HepG2 (cell line): ENCODE measurements at regions not wholly inside any gene's neighbourhood (a gene's known extent, or its start where the extent isn't known, plus 50 kb on each side); places are given as distances from the start of the nearest gene placed in this dataset.

ENCODE experiments used
- ATAC-seq: fragments of 200-7000 bp; cut with Tn5 transposase; 3 replicates; pipeline ENCODE4 v1.9.1; 2020; ENCODE audit warnings: mild to moderate bottlenecking, moderate library complexity
- BruUV-seq: library from RNA; stranded (reverse); fragments of 400-500 nt; replicated peaks from 2 replicates; lab custom pipeline; 2021; lab: Mats Ljungman, UMichigan
- CTCF ChIA-PET: fragments of 300-600 bp; formaldehyde crosslinking; extraction: SDS; loops from one replicate; lab custom pipeline; 2021; ENCODE audit warnings: low total read pairs, inconsistent platforms, low intra/inter-chr PET ratio; lab: Yijun Ruan, JAX
- POLR2A ChIA-PET: fragments of 350-600 bp; sonication (Branson Sonifier 250); formaldehyde crosslinking; loops from one replicate; lab custom pipeline; 2020; ENCODE audit warnings: antibody characterized with exemption, inconsistent platforms; lab: Yijun Ruan, JAX
- DNase-seq: peaks from one replicate; pipeline ENCODE4 v3.0.0-alpha.2; 2015; ENCODE audit warnings: low spot score
- FAIRE-seq: peaks from 3 replicates; lab custom pipeline; 2011; peaks lifted over from hg19 to GRCh38; lab: Jason Lieb, UNC
- H2AFZ ChIP-seq: one replicate; pipeline ENCODE4 v1.6.1; 2011; ENCODE audit warnings: low read length, inconsistent platforms
- H3K27ac ChIP-seq: fragments of 300-600 bp; 3 replicates; pipeline ENCODE4 v1.8.0; 2011; ENCODE audit warnings: mixed run types, mild to moderate bottlenecking, mixed read lengths, low read length, inconsistent platforms; ENCODE audit not compliant: insufficient read depth; ENCODE audit errors: extremely low read length
- H3K27me3 ChIP-seq, 2 experiments: fragments of 200-600 bp in 1 of 2; 2 replicates in 1 of 2; 3 replicates in 1 of 2; pipeline versions ENCODE4 v1.6.0 to v1.8.0; 2011; ENCODE audit warnings: low read length in 2 of 2, mild to moderate bottlenecking in 2 of 2, moderate library complexity in 2 of 2, inconsistent platforms in 1 of 2; ENCODE audit not compliant: insufficient read depth in 2 of 2, control insufficient read depth in 1 of 2
- H3K36me3 ChIP-seq, 2 experiments: fragments of 200-600 bp in 1 of 2; replicated peaks in 1 of 2; 2 replicates in 1 of 2; 3 replicates in 1 of 2; pipeline versions ENCODE4 v1.5.1 to v1.8.0; 2011; ENCODE audit warnings: low read length in 2 of 2, inconsistent platforms in 1 of 2; ENCODE audit not compliant: insufficient read depth in 2 of 2, control insufficient read depth in 1 of 2
- H3K4me1 ChIP-seq: 2 replicates; pipeline ENCODE4 v1.5.1; 2012; ENCODE audit warnings: low read length, inconsistent platforms; ENCODE audit not compliant: insufficient read depth
- H3K4me2 ChIP-seq: 2 replicates; pipeline ENCODE4 v1.6.0; 2011; ENCODE audit warnings: low read depth, low read length, inconsistent platforms
- H3K4me3 ChIP-seq, 3 experiments: fragments of 200-600 bp in 1 of 3; sonication (generic), shearing (Covaris generic) in 1 of 3; replicated peaks in 1 of 3; 2 replicates each; pipeline ENCODE4 v1.5.1; 2011 to 2016; ENCODE audit warnings: low read length in 3 of 3, inconsistent platforms in 2 of 3, low read depth in 2 of 3, mild to moderate bottlenecking in 2 of 3, control low read depth in 1 of 3, mixed read lengths in 1 of 3; ENCODE audit not compliant: insufficient read depth in 1 of 3
- H3K79me2 ChIP-seq: one replicate; pipeline ENCODE4 v1.6.1; 2011; ENCODE audit warnings: low read length, inconsistent platforms; ENCODE audit not compliant: insufficient read depth
- H3K9ac ChIP-seq: 2 replicates; pipeline ENCODE4 v1.6.0; 2011; ENCODE audit warnings: mild to moderate bottlenecking, low read depth, low read length, inconsistent platforms; ENCODE audit not compliant: insufficient read depth
- H3K9me3 ChIP-seq: 2 replicates; pipeline ENCODE4 v1.5.1; 2012; ENCODE audit warnings: mild to moderate bottlenecking, low read length
- H4K20me1 ChIP-seq: 2 replicates; pipeline ENCODE4 v1.6.0; 2011; ENCODE audit warnings: inconsistent platforms, mild to moderate bottlenecking, low read length, moderate library complexity; ENCODE audit not compliant: insufficient read depth
- CBX5 ChIP-seq: sonication (generic); formaldehyde crosslinking; IDR thresholded peaks from 2 replicates; pipeline ENCODE4 v1.4.0; 2020; ENCODE audit warnings: missing genetic modification reagents, borderline replicate concordance
- CCAR2 ChIP-seq: fragments of 200-400 bp; formaldehyde crosslinking; optimal IDR thresholded peaks from 2 replicates; pipeline ENCODE3; 2018; ENCODE audit warnings: low read depth, mild to moderate bottlenecking, low read length, moderate library complexity
- HNF1A ChIP-seq, 2 experiments: sonication (generic) in 1 of 2; formaldehyde crosslinking in 1 of 2; IDR thresholded peaks; 2 replicates each; pipeline versions ENCODE4 v1.4.0 to v1.6.1; 2016 to 2020; ENCODE audit warnings: borderline replicate concordance in 1 of 2, low read depth in 1 of 2, mild to moderate bottlenecking in 1 of 2, missing genetic modification reagents in 1 of 2
- SRF ChIP-seq: IDR thresholded peaks from 2 replicates; pipeline ENCODE4 v1.6.1; 2011; ENCODE audit warnings: mild to moderate bottlenecking, low read depth, low read length, moderate library complexity
- TEAD3 ChIP-seq: optimal IDR thresholded peaks from 2 replicates; pipeline ENCODE3; 2016; ENCODE audit warnings: borderline replicate concordance
- THAP8 ChIP-seq: sonication (generic); formaldehyde crosslinking; IDR thresholded peaks from 2 replicates; pipeline ENCODE4 v1.5.1; 2020; ENCODE audit warnings: missing genetic modification reagents, mild to moderate bottlenecking, borderline replicate concordance
- THYN1 ChIP-seq: sonication (generic); formaldehyde crosslinking; IDR thresholded peaks from 2 replicates; pipeline ENCODE4 v1.8.1; 2023; ENCODE audit warnings: low read depth, mild to moderate bottlenecking, moderate library complexity, missing genetic modification reagents, borderline replicate concordance
- ZNF878 ChIP-seq: sonication (generic); formaldehyde crosslinking; IDR thresholded peaks from 2 replicates; pipeline ENCODE4 v1.8.1; 2023; ENCODE audit warnings: mild to moderate bottlenecking, missing genetic modification reagents, moderate library complexity
- ZSCAN21 ChIP-seq: sonication (generic); formaldehyde crosslinking; IDR thresholded peaks from 2 replicates; pipeline ENCODE4 v1.8.0; 2022; ENCODE audit warnings: mild to moderate bottlenecking, missing genetic modification reagents, moderate library complexity, borderline replicate concordance
- WGBS: methylation state at CpG from one replicate; pipeline ENCODE4 v1.1.6; 2017; ENCODE audit warnings: low lambda C conversion rate; 5-methylcytosine and 5-hydroxymethylcytosine counted together
- in situ Hi-C: cut with HindIII; loops from 2 replicates; pipeline ENCODE4 v1.10.0; 2017; ENCODE audit warnings: low pct_unique_long_range_greater_than_20kb; ENCODE audit not compliant: extremely low pct_ligation_motif_present
- intact Hi-C: fragments of 100-400 bp; cut with micrococcal nuclease; formaldehyde crosslinking; loops from one replicate; pipeline ENCODE4 v1.10.0; 2022; ENCODE audit not compliant: unreplicated experiment

- no peak for TF ChIP-seq HNF1A (IDR thresholded peaks at IDR 0.05; ENCODE audit: low read depth)
- TF ChIP-seq HNF1A (CRISPR knock-in tag; IDR thresholded peaks at IDR 0.05; ENCODE audit: borderline replicate concordance), result no peak
- TF ChIP-seq THYN1 (CRISPR knock-in tag), result no peak
- TF ChIP-seq SRF, result no peak
- TF ChIP-seq CBX5, result no peak
- TF ChIP-seq, all 625 proteins: peak for 0
These were observed 94.3 kb upstream of the CELF4 start (continued) for GRCh38 chr18:37659906-37660305.

GRCh38 chr18:37658894-37659293 is 93.3 kb upstream of the CELF4 start:
- Histone ChIP-seq H3K4me2 (no peak overlapping the region), H2AFZ (no peak overlapping the region), H3K36me3 (no peaks in the 10 kb centered on the region), H3K27me3 (peaks cover 0 to 3% of the 10 kb centered on the region in 2 experiments; a peak in 3 of 5 replicates), H3K4me1 (no peaks in the 10 kb centered on the region), H3K9ac (no peak overlapping the region), H3K9me3 (no peaks in the 10 kb centered on the region), H3K79me2 (no peaks in the 10 kb centered on the region), H4K20me1 (no peaks in the 10 kb centered on the region), H3K4me3 (no peak overlapping the region), H3K27ac (no peak overlapping the region)
- BruUV-seq, result no TSS peak
- POLR2A ChIA-PET, result no interaction called here
- 0% methylated on average over 1 of the region's 1 CpG for WGBS
- no peak for FAIRE-seq
- no peak for DNase-seq
- TF ChIP-seq CCAR2 (no peak), ZNF878 (CRISPR knock-in tag) (no peak), ZSCAN21 (CRISPR knock-in tag) (no peak), THAP8 (CRISPR knock-in tag) (no peak), TEAD3 (CRISPR knock-in tag) (no peak)
- no peak for ATAC-seq
- intact Hi-C loops (no loop called here), in situ Hi-C loops (no loop called here)
- CTCF ChIA-PET, result no interaction called here
